Motor neuron (in vitro differentiated cells): ENCODE measurements at regions not wholly inside any gene's neighbourhood (a gene's known extent, or its start where the extent isn't known, plus 50 kb on each side); places are given as distances from the start of the nearest gene placed in this dataset.
A peak's percentile ranks its signal among the peaks of the same experiment; 100 is the strongest.

Experiments used
- ATAC-seq, 8 experiments: fragments of 200-7000 bp; cut with Tn5 transposase; replicated peaks in 6 of 8; 2 replicates each; pipeline ENCODE4 v1.8.0; 2021; ENCODE audit warnings: mild to moderate bottlenecking in 8 of 8, moderate library complexity in 8 of 8
- H3K27ac ChIP-seq, 2 donors: fragments of 250-450 bp; sonication (Bioruptor Pico); 2 replicates each; pipeline ENCODE4 v1.9.0; 2021; ENCODE audit warnings: antibody characterized with exemption in 2 of 2, mild to moderate bottlenecking in 2 of 2, moderate library complexity in 1 of 2
- H3K4me1 ChIP-seq, 2 donors: fragments of 250-450 bp; sonication (Bioruptor Pico); replicated peaks in 1 of 2; 2 replicates each; pipeline ENCODE4 v1.6.1; 2021; ENCODE audit warnings: antibody characterized with exemption in 2 of 2, mild to moderate bottlenecking in 2 of 2, moderate library complexity in 1 of 2
- H3K4me3 ChIP-seq, 5 donors: fragments of 250-450 bp; sonication (Bioruptor Pico); 2 replicates each; pipeline ENCODE4 v1.9.0; 2021; ENCODE audit warnings: antibody characterized with exemption in 5 of 5, mild to moderate bottlenecking in 5 of 5, moderate library complexity in 4 of 5
- WGBS, 10 experiments: fragments of 450-650 bp; shearing (Covaris generic); methylation state at CpG; one replicate each; pipeline ENCODE4 v1.0.0; 2022; 5-methylcytosine and 5-hydroxymethylcytosine counted together
- in situ Hi-C, 9 experiments: fragments of 400-800 bp; cut with MboI; loops; one replicate each; pipeline ENCODE4 v1.15.0; 2021; ENCODE audit warnings: low sequenced_read_pairs in 9 of 9, low pct_unique_long_range_greater_than_20kb in 2 of 9; ENCODE audit not compliant: unreplicated experiment in 9 of 9

DNA sequence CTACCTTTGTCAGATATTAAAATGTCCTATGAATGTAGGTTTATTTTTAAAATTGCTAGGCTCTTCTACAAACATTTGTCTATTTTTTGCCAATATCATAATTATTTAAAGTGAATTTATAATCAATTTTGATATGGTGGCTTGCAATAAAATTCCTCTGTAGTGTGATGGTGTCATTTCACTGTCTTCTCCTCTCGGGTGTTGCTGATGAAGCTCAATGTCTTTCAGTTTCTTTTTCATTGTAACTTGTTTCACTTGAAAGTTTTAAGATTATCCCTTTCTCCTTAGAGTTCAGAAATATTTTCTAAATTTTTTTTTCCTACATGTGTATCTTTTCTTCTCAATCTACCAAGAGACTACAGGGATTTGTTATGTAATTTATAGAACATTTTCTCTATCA lies 267.1 kb upstream of the EDNRB start:
- Histone ChIP-seq H3K27ac (no peak overlapping the region), H3K4me3 (no peak overlapping the region), H3K4me1 (no peaks in the 10 kb centered on the region)
- in situ Hi-C loops: no loop called here
- 23 to 100% (median 79%) methylated on average over 1 of the region's 1 CpG; no CpG with 5 or more reads in 1 of the 10 experiments for WGBS, 10 experiments
- no peak for ATAC-seq

DNA sequence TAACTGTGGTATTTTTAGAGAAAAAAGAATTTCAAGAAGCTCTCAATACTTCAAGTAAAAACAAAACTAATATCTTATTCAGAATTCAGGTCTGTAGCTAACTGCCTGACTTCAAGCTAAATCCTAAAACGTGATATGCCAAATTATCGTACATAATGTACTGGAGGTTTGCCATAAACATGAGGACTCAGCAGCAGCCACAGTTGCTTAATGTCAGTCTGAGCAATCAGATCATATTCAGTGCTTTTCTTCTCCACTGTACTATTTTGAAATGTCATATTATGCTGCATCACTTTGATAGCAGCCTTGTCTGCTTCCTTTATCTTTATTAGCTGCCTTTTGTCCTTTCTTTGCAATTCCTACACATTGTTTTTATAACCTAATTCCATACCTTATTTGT lies 265.1 kb upstream of the EDNRB start:
- in situ Hi-C loops: no loop called here
- no peaks in the 10 kb centered on the region for H3K4me1 ChIP-seq
- no peak overlapping the region for H3K4me3 ChIP-seq
- WGBS, 10 experiments: 0 to 100% (median 83%) methylated on average over 1 to 2 of the region's 2 CpGs; no CpG with 5 or more reads in 1 of the 10 experiments
- no peak overlapping the region for H3K27ac ChIP-seq
- no peak for ATAC-seq

DNA sequence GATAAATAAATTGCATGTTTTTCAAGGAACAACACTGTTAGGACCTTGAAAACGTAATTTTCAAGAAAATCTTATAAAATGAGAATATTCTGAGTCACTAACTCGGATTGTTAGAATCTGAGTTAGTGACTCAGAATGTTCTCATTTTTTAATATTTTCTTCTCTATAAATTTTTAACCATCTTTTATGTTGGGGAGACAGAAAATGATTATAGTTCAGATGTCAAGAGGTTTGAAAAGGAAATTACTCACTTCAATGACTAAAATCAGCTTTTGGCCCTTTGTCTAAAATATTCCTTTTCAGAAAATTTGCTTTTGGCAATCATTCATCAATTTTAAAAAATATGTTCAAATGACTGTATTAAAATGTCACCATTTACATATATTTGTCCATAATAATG lies 264.2 kb upstream of the EDNRB start:
- no peak for ATAC-seq
- H3K4me1 ChIP-seq: no peaks in the 10 kb centered on the region
- no peak overlapping the region for H3K27ac ChIP-seq
- in situ Hi-C loops: no loop called here
- 0 to 100% (median 50%) methylated on average over 1 to 2 of the region's 2 CpGs for WGBS, 10 experiments
- no peak overlapping the region for H3K4me3 ChIP-seq

DNA sequence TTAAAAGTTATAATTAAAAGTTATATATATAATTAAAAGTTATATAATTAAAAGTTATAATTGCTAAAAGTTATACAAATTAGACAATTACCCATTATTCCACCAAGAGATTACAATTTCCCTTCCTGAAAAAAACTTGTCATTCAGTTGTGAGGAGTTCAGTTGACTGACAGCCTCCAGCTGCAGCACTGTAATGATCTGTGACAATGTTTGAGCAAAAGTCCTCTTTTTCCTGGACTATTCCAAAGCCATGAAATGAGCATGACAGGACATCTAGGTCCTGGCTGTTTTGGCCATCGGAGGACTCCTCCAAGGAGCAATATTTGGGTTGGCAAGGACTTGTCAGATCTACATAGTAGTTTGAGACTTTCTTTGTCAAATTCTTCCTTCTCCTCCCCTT lies 258.7 kb upstream of the EDNRB start:
- ATAC-seq: no peak
- H3K4me3 ChIP-seq: no peak overlapping the region
- no peaks in the 10 kb centered on the region for H3K4me1 ChIP-seq
- no peak overlapping the region for H3K27ac ChIP-seq
- 0 to 100% (median 80%) methylated on average over 1 of the region's 1 CpG; no CpG with 5 or more reads in 3 of the 10 experiments for WGBS, 10 experiments
- in situ Hi-C loops: no loop called here

DNA sequence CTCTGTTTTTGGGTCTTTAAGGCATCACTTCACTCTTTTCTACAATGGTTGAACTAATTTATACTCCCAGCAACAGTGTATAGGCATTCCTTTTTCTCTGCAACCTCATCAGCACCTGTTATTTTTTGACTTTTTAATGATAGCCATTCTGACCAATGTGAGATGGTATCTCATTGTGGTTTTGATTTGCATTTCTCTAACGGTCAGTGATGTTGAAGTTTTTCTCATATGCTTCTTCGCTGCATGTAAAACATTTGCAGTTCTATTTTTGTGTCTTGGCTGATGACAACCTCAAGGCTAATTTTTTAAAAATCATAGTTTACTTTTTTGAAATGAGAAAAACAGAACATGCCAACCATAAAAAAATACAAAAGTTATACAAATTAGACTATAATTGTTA lies 258.2 kb upstream of the EDNRB start:
- WGBS, 10 experiments: 0 to 96% (median 72%) methylated on average over 1 to 2 of the region's 2 CpGs; no CpG with 5 or more reads in 1 of the 10 experiments
- no peak overlapping the region for H3K4me3 ChIP-seq
- H3K27ac ChIP-seq: no peak overlapping the region
- in situ Hi-C loops: no loop called here
- H3K4me1 ChIP-seq: no peaks in the 10 kb centered on the region
- no peak for ATAC-seq

DNA sequence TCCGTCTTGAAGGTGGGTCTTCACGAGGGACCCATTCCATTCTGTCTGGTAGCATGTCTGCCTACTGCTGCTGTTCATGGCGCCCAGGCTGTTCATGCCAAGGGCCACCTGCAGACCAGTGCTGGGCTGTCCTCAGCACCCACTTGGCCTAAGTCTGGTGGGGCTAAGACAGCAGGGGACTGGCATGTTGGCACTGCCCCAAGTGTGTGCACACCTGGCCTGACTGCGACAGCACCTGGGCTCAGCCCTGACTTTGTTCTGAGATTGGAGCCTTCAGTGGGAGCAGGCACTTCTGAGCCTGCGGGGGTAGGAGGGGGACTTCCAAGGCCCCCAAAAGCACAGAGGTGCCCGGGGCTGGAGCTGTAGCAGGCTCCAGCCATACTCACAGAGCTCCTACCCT lies 250.8 kb upstream of the EDNRB start:
- Histone ChIP-seq H3K4me1 (no peaks in the 10 kb centered on the region), H3K4me3 (no peak overlapping the region), H3K27ac (no peak overlapping the region)
- in situ Hi-C loops: no loop called here
- ATAC-seq: no peak
- WGBS, 10 experiments: 50 to 100% (median 83%) methylated on average over 1 to 2 of the region's 6 CpGs; no CpG with 5 or more reads in 5 of the 10 experiments

DNA sequence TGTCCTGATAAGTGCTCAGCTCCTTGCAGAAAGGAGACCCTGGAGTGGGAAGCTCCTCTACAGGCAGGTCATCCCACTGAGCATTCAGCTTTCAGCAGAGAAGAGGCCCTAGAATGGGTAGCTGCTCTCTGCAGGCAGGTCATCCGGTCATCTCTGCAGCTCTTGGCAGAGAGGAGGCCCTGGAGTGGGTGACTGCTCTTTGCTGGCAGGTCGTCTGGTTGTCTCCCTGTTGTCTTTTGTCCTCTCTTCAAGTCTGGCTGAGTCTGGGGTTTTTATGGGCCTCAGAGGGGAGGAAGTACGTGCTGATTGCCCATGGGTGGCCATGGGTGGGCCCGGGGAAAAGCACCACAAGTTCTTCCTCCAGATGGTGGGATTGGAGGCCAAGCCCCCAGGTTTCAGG lies 250.3 kb upstream of the EDNRB start:
- Histone ChIP-seq H3K27ac (no peak overlapping the region), H3K4me1 (no peaks in the 10 kb centered on the region), H3K4me3 (no peak overlapping the region)
- ATAC-seq: no peak
- 0 to 100% (median 67%) methylated on average over 1 of the region's 4 CpGs; no CpG with 5 or more reads in 7 of the 10 experiments for WGBS, 10 experiments
- in situ Hi-C loops: no loop called here

DNA sequence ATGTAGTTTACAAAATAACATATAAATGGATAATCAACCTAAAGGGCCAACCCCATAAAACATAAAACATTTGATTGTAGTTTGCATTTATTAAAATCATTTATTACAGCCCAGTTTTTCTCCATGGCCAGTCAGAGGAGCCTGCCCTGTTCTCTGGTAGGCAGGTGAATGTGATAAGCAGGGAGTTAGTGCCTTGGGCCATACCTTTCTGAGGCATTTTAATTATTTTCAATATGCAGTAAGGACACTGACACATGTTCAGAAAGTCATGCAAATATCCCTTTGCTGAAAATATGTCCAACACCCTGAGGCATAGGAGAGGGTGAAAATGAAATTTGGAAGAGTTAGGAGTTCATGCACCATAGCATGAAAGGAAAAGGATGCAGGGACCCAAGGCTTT lies 242.6 kb upstream of the EDNRB start:
- in situ Hi-C loops: no loop called here
- Histone ChIP-seq H3K4me1 (peaks cover 0 to 5% of the 10 kb centered on the region in 2 donors), H3K27ac (no peak overlapping the region), H3K4me3 (no peak overlapping the region)
- peak in 1 of 8 experiments; percentile 48 for ATAC-seq

DNA sequence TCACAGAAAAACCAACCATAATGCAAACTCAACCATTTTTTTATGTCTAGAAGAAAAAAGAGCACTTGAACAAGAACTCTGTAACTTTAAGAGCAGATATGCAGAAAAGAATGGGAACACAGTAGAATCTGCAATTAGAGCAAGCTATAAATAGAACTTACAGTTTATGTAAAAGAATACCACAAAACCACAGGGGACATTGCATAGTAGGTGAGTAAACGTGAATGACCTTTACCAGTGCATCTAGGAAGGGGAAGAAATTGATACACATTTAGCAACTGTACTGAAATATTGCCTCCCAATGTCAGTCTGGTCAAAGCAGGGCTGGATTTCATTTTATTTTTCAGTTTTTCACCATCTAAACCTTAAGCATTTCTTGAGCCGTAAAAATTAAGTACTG lies 242.2 kb upstream of the EDNRB start:
- peaks cover 0 to 5% of the 10 kb centered on the region in 2 donors for H3K4me1 ChIP-seq
- no peak overlapping the region for H3K27ac ChIP-seq
- no peak overlapping the region for H3K4me3 ChIP-seq
- 0 to 100% (median 57%) methylated on average over 1 to 2 of the region's 2 CpGs for WGBS, 10 experiments
- in situ Hi-C loops: no loop called here
- ATAC-seq: peak in 3 of 8 experiments; percentile 37 to 61 (median 55)

DNA sequence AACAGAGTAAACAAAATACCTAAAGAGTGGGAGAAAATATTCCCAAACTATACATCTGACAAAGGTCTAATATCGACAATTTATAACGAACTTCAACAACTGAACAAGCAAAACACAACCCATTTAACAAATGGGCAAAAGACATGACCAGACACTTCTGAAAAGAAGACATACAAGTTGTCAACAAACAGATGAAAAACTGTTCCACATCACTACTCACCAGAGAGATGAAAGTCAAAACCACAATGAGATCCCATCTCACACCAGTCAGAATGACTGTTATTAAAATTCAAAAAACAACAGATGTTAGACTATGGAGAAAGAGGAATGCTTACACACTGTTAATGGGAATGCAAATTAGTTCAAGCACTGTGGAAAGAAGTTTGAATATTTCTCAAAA lies 233.8 kb upstream of the EDNRB start:
- WGBS, 10 experiments: 0 to 100% (median 97%) methylated on average over 1 to 2 of the region's 2 CpGs
- H3K27ac ChIP-seq: no peak overlapping the region
- H3K4me1 ChIP-seq: no peaks in the 10 kb centered on the region
- in situ Hi-C loops: no loop called here
- H3K4me3 ChIP-seq: no peak overlapping the region
- no peak for ATAC-seq

DNA sequence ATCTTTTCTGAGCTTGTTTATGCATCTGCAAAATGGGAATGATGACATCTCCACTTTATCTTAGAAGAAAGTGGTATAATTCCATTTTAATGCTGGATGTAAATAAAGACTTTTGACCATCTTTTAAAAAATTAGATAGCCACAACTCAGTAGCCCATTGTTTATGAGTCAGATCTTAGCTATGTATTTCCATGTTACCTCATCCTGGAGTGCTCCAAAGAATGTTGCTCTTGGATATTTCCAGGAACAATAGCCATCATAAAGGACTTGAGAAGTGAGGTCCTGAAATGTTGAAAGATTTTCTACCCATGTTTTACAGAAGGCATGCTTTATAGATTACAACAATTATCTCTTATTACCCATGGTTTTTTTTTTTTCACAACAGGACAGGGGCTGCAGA lies 229.3 kb upstream of the EDNRB start:
- in situ Hi-C loops: loop anchor here in 5 of 9 experiments (25.0 kb wide), 3 partner anchors 814 to 1389 kb away; no protein-coding TSS in a partner anchor
- no peak overlapping the region for H3K4me3 ChIP-seq
- H3K4me1 ChIP-seq: peaks cover 0 to 8% of the 10 kb centered on the region in 2 donors
- peak in 1 of 8 experiments; percentile 32 for ATAC-seq
- no peak overlapping the region for H3K27ac ChIP-seq

DNA sequence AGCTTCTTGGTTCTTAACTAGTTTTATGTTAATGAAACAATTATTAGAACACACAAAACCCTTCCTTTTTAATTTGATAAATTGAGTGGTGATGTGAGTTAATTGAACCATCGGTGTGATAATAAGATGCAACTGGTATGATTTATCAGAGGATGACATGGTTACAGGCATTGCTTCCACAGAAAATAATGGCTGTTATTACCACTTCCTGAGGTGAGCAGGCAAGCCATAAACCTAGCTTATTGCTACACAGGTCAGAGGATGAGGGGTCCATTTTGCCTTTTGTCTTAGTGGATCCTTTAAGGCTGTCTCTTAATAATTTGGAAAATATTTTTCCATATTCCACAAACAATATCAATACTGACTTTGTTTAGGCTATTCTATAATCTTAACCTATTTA lies 226.6 kb upstream of the EDNRB start:
- 0 to 67% (median 53%) methylated on average over 1 of the region's 1 CpG; no CpG with 5 or more reads in 2 of the 10 experiments for WGBS, 10 experiments
- peak in 3 of 8 experiments; percentile 43 to 81 (median 63) for ATAC-seq
- Histone ChIP-seq H3K4me3 (no peak overlapping the region), H3K27ac (no peak overlapping the region), H3K4me1 (peaks cover 0 to 8% of the 10 kb centered on the region in 2 donors)
- in situ Hi-C loops: loop anchor here in 5 of 9 experiments (25.0 kb wide), 3 partner anchors 817 to 1392 kb away; no protein-coding TSS in a partner anchor

DNA sequence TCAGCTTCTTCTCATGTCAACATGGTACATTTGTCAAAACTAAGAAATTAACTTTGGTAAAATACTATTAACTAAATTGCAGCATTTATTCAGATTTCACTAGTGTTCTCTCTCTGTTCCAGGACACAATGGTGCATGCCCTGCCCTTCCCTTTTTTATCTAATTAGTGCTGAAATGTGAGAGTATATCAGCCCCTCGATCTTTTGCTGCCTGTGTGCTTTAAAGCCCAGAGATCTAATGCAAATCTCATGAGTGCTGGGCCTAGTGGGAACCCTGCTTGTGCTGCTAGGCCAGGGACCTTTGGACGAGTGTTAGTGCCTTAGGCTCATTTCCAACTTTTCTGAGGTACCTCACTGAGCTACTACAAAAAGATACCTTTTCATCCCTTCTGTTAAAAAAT lies 221.1 kb upstream of the EDNRB start:
- in situ Hi-C loops: loop anchor here in 7 of 9 experiments (10.0 to 25.0 kb wide), 4 partner anchors 823 to 1398 kb away; no protein-coding TSS in a partner anchor
- 0 to 40% (median 24%) methylated on average over 1 to 2 of the region's 2 CpGs; no CpG with 5 or more reads in 6 of the 10 experiments for WGBS, 10 experiments
- ATAC-seq: no peak

DNA sequence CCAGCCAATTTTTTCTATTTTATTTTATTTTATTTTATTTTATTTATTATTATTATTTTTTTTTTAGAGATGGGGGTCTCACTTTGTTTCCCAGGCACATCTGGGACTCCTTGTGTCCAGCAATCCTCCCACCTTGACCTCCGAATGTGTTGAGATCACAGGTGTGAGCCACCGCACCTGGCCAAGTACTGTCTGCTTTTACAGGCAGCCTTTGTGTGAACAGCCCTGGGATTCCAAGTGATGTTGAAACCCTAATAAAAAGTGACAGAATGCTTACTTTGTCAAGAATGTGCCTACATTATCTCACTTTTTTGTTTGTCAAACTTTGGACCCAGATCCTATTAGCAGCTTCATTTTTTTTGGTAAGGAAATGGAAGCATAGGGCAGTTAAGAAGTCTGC lies 220.1 kb upstream of the EDNRB start:
- WGBS, 10 experiments: 13 to 100% (median 100%) methylated on average over 1 to 2 of the region's 2 CpGs; no CpG with 5 or more reads in 5 of the 10 experiments
- in situ Hi-C loops: loop anchor here in 7 of 9 experiments (10.0 to 25.0 kb wide), 4 partner anchors 824 to 1399 kb away; no protein-coding TSS in a partner anchor
- ATAC-seq: no peak
- no peak overlapping the region for H3K27ac ChIP-seq
- no peak overlapping the region for H3K4me3 ChIP-seq
- H3K4me1 ChIP-seq: no peaks in the 10 kb centered on the region

More for the DNA sequence above, 221.1 kb upstream of the EDNRB start:
- H3K27ac ChIP-seq: no peak overlapping the region
- no peak overlapping the region for H3K4me3 ChIP-seq
- H3K4me1 ChIP-seq: peaks cover 0 to under 1% of the 10 kb centered on the region in 2 donors
